EH (cell line): ENCODE measurements at regions not wholly inside any gene's neighbourhood (a gene's known extent, or its start where the extent isn't known, plus 50 kb on each side); places are given as distances from the start of the nearest gene placed in this dataset.

ENCODE experiments used
- DNase-seq: peaks from one replicate; pipeline ENCODE4 v3.0.0-alpha.2; 2015; ENCODE audit warnings: low read depth

- DNase-seq = no peak
Measured at GRCh38 chr2:111715987-111716904, 167.7 kb downstream of the ANAPC1 start.

GRCh38 chr2:111716905-111717775, 166.9 kb downstream of the ANAPC1 start:
- no peak for DNase-seq
